Epidermal melanocyte (primary cell): ENCODE measurements at regions not wholly inside any gene's neighbourhood (a gene's known extent, or its start where the extent isn't known, plus 50 kb on each side); places are given as distances from the start of the nearest gene placed in this dataset.
A peak's percentile ranks its signal among the peaks of the same experiment; 100 is the strongest.

ENCODE experiments used
- DNase-seq: peaks from one replicate; pipeline ENCODE4 v3.0.0; 2011; ENCODE audit warnings: low spot score; ENCODE audit not compliant: insufficient read length

- no peak for DNase-seq
Observed at GRCh38 chr14:64639340-64639821, 64.8 kb upstream of the PLEKHG3 start.

DNA sequence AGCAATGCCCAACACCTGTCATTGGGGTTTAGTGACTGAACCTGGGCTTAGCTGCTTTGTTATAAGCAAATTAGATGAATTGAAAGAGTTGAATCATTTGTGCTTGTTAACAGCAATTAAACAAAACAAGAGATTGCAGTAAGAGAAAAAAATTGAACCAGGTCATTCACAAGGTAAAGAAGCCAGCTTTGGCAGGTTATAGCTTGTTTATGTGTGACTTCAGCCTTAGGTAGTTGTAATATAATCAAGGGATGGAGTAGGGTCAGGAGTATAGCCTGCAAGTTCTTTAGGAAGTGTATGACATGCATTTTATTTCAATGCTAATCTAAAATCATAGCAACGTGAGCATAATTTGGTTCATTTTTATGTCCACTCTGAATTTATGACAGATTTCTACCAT is 63.4 kb upstream of the PLEKHG3 start:
- DNase-seq: no peak

DNA sequence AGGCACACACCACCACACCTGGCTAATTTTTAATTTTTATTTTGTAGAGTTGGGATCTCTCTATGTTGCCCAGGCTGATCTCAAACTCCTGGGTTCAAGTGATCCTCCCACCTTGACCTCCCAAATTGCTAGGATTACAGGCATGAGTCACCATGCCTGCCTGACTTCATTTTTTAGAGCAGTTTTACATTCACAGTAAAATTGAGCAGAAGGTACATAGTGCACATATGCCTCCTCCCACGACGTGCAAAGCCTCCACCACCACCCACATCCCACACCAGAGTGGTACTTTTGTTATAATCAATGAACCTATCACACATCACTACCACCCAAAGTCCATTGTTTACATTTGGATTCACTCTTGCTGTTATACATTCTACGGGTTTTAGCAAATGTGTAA is 62.5 kb upstream of the PLEKHG3 start:
- DNase-seq: no peak

DNA sequence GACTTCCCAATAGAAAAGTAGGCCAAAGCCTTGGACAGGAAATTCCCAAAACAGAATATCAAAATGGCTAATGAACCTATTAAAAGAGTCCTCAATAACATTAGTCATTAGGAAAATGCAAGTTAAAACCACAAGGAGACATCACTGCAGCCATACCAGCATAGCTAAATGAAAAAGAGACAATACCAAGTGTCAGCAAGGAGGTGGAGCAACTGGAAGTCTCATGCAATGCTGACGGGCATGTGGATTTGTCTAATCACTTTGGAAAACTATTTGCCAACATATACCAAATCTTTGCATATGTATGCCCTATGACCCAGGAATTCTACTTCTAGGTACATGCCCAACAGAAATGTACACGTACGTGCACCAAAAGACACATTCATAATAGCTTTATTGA is 60.5 kb upstream of the PLEKHG3 start:
- DNase-seq: no peak

- DNase-seq: no peak
Observed at GRCh38 chr14:64644629-64645028, 59.6 kb upstream of the PLEKHG3 start.

GRCh38 chr14:64645220-64645892 is 58.9 kb upstream of the PLEKHG3 start:
- no peak for DNase-seq

GRCh38 chr14:64646103-64646502 is 58.1 kb upstream of the PLEKHG3 start:
- no peak for DNase-seq

DNA sequence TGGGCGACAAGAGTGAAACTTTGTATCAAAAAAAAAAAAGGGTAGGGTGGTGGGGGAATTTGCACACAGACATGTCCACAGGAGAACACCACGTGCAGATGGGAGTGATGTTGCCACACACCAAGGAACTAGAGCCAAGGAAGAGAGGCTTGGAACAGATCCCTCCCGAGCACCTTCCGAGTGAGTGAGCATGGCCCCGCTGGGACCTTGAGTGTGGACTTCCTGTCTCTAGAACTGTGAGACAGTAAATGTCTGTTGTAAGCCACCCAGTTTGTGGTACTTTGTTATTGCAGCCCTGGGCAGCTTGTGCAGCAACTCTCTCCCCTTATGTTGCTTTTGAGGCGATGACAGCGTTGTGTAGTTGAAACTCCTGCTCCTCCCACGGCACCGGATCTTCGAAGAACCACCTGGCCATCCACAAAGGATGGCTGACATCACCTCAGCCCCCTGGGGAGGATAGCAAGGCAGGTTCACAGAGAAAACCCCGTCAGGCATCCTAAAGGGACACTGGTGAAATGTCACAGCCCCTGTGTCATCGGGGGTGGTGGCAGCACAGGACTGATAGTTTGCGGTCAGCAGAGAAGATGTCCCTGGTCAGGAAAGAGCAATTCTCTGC is 54.7 kb upstream of the PLEKHG3 start:
- no peak for DNase-seq

- no peak for DNase-seq
Observed at GRCh38 chr14:64653900-64654245, 50.4 kb upstream of the PLEKHG3 start.

- peak; percentile 24 for DNase-seq
Observed at GRCh38 chr14:64654246-64654900, 49.9 kb upstream of the PLEKHG3 start.
